HG02973 (cell line): ENCODE measurements at regions not wholly inside any gene's neighbourhood (a gene's known extent, or its start where the extent isn't known, plus 50 kb on each side); places are given as distances from the start of the nearest gene placed in this dataset.
"Not testable (repeated sequence)": the region's sequence is repeated elsewhere in the genome, so short reads cannot be mapped to it uniquely, and the experiment has no call there.

Source experiments
- ATAC-seq: cut with Tn5 transposase; IDR thresholded peaks from one replicate; pipeline ENCODE4 v1.9.1; 2021; ENCODE audit warnings: moderate library complexity; ENCODE audit not compliant: unreplicated experiment

- no peak for ATAC-seq
These were observed 1359.7 kb upstream of the RAG2 start for GRCh38 chr11:37957717-37958116.

DNA sequence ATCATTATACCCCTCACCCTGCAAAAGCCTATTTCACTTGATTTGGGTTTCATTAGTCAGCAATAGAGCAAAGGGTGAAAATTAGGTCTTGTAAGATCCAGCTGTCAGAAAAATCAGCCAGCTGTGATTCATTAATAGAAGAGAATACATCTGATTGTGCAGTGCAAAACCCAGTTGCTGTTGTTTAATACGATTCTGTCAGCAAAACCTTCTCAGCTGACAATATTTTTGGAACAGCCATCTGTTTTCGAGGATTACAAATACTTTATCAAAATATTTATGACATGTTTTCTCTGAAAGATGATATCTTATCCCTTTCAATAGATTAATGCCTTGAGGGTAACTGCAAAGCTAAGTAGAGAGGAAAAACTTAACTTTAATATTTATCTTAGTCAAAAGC lies 1354.0 kb upstream of the RAG2 start:
- no peak for ATAC-seq

DNA sequence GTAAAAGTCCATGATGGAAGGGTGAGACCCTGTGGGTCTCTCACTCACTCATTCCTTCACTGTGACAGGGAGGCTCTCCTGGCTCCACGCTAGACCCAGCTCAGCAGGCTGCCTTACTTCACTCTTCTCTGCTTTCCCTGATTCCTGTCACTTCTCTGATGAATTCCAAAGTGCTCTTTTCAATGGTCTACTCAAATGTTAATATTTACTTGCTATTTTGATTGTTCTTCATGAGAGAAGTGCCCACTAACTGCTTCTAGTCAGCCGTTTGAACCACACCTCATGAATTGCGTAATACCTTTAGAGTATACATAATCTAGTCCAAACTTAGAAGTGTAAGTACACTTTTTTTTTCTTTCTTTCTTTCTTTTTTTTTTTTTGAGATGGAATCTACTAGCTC lies 1350.2 kb upstream of the RAG2 start:
- ATAC-seq: no peak

- no peak for ATAC-seq
These were observed 1349.8 kb upstream of the RAG2 start for GRCh38 chr11:37947821-37948220.

DNA sequence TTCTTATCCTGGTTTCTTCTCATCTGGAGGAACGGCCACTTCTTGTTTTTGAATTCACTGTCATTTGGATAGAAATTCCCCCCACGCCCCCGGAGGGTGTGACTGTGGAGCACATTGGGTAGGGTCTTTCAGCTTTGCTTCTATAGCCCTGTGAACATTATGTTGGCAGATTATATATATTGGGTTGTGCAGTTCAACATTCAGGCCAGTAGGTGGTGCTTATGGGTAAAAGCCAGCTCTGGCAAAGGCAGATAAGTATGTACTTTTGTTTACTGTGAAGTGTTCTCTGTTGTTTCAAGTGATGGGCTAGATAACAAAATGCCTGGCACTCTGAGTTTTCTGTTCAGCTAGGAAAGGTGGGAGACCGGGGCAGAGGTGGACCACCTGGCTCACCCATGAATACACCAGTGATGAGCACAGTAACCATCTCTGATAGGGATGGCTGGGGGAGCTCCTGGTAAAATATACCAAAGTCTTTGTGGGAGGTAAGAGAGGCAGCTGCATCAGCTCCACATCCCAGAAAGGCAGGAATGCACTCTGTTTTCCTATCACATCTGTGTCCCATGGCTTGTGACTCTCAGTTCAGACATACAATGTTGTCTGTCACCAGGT lies 1348.2 kb upstream of the RAG2 start:
- ATAC-seq: no peak

DNA sequence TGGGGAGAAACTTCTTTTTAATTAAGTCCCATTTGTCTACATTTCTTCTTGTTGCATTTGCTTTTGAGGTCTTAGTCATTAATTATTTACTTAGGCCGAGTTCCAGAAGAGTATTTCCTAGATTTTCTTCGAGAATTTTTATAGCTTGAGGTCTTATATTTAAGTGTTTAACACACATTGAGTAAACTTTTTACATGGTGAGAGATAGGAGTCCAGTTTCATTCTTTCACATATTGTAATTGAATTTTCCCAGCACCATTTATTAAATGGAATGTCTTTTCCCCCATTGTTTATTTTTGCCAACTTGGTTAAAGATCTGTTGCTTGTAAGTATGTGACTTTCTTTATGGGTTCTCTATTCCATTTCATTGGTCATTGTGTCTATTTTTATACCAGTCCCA lies 1344.0 kb upstream of the RAG2 start:
- no peak for ATAC-seq

DNA sequence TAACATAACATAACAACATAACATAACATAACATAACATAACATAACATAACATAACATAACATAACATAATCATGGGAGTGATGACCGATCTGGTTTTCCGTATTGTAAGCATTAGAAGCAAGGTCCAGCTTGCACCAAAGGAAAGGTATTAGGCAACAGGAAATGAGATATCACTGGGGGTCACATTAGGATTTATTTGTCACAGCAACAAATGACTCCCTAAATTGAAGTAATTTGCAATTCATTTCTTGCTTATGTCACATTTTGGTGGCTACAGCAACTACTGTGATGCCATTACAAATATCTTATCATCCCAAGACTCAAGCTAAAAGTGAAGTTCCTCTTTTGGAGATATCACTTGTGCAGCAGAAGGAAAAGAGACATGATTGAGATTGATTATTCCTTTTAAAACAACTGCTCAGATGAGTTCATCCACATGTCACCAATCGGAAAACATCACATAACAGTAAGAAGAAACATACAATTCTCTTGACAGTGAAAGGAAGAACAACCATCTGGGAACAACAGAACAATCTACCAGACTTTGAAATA lies 1331.1 kb upstream of the RAG2 start:
- ATAC-seq: no peak

- no peak for ATAC-seq
These were observed 1328.7 kb upstream of the RAG2 start for GRCh38 chr11:37926772-37927171.

GRCh38 chr11:37916331-37916730 lies 1318.3 kb upstream of the RAG2 start:
- ATAC-seq: no peak

- ATAC-seq: no peak
These were observed 1316.8 kb upstream of the RAG2 start for GRCh38 chr11:37914859-37915258.

DNA sequence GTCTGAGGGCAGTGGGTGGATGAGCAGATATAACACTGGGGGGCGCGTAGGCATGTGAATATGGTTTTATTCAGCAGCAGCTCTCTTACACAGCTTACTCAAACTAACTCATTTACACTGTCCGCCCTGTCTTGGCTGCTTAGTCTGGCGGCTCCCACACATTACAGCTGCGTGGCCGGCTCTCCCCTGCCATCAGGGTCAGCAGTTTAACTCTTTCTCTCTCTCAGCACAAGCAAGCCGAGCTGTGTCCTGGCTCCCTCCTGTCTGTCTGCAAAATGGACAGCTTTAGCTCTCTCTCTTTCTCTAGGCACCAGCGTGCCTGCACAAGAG lies 1310.1 kb upstream of the RAG2 start:
- no peak for ATAC-seq

DNA sequence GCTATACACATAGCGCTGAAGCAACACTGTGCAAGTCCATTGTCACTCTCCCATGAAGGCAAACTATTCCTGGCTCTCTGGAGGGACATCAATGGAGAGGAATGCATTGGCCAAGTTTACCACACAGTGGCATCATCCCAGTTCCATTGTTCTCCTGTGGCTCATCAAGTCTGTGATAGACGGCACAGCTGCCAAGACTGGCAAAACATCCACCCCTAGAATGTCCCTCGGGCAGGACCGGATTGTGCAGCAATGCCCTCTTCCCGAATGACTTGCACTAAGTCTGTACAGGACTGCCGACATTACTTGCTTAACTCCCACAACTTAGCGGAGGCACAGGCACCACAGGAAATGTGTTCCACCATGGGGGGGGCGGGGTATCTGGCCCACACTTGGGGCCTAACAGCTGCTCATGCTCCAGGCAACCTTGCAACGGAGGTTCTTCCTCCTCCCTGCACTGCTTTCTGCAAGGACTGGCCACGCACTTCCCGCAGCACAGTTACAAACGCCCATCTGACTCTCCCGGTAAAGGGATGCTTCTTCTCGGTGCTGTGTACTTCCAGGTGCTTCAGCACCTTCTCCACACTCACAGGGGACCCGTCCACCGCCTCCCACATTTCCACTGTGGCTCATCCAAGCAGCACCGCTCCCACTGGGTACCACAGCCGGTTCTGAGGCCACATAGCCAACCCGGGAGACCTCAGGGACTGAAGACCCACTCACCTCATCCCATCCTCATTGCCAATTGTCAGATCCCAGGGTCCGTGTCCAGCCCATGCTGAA lies 1309.6 kb upstream of the RAG2 start:
- no peak for ATAC-seq

DNA sequence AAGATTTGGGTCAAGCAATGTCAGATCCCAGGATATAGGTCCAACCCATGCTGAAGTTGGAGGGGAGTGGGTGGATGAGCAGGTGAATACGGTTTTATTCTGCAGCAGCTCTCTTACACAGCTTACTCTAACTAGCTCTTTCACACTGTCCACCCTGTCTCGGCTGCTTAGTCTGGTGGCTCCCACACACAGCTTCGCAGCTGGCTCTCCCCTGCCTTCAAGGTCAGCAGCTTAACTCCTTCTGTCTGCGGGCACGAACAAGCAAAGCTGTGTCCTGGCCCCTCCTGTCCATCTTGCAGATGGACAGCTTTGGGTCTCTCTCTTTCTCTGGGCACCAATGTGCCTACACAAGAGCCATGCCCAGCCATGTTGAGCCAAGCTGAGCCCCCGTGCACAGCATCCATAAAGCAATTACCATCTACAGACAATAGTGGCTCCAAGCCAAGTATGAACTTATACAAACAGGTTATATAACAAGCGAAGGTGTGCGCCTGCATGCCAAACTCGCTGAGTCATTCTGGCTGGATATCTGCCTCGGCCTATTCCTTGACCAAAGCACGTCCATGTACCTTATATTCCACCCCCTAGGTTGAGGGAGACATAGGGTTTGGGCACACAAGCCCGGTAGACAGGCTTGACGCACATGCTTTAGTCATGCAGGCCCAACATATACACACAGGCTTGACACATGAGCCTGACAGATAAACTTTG lies 1307.8 kb upstream of the RAG2 start:
- ATAC-seq: no peak

GRCh38 chr11:37896016-37896415 lies 1298.0 kb upstream of the RAG2 start:
- ATAC-seq: no peak

DNA sequence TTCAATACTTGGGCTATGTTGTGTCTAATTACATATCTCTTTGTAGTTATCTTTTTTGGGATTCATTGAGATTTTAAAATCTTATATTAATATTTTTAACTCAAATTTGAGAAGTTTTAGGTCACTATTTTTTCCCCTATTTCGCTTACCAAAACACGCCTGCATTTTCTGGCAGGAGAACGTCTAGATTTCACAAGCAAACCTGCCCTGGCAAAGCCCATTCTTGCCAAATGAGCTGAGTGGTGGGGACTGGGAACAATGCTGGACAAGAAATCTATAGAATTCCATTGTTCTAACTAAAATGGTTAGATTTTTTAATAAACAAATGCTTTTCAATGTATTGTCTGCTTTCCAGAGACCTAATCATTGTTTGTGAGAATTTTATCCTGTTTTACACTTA lies 1283.7 kb upstream of the RAG2 start:
- ATAC-seq: no peak

DNA sequence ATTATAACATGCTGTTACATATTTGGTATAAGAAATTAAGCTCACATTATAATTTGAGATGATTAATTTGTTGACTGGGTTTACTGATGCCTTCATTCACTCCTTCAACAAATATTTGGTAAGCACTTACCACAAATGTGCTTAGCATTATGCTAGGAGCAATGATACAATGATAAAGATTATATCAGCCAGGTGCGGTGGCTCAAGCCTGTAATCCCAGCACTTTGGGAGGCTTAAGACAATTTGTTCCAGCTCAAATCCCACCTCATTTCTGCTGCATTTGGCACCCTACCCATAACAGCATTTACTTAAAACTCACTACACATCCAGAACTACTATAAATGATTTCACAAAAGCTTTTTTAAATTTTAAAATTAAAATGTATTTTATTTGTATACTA lies 1263.6 kb upstream of the RAG2 start:
- no peak for ATAC-seq

DNA sequence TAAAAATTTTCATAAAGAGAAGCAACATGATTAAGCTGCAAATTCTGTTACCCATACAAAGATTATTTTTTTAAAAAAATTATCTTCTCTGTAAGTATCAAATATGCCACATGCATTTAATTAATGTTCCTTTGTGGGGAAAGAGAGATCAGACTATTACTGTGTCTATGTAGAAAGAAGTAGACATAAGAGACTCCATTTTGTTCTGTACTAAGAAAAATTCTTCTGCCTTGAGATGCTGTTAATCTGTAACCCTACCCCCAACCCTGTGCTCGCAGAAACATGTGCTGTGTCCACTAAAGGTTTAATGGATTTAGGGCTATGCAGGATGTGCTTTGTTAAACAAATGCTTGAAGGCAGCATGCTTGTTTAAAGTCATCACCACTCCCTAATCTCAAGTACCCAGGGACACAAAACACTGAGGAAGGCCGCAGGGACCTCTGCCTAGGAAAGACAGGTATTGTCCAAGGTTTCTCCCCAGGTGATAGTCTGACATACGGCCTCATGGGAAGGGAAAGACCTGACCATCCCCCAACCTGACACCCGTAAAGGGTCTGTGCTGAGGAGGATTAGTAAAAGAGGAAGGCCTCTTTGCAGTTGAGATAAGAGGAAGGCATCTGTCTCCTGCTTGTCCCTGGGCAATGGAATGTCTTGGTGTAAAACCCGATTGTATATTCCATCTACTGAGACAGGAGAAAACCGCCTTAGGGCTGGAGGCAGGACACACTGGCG lies 1260.9 kb upstream of the RAG2 start:
- ATAC-seq: not testable (repeated sequence)

DNA sequence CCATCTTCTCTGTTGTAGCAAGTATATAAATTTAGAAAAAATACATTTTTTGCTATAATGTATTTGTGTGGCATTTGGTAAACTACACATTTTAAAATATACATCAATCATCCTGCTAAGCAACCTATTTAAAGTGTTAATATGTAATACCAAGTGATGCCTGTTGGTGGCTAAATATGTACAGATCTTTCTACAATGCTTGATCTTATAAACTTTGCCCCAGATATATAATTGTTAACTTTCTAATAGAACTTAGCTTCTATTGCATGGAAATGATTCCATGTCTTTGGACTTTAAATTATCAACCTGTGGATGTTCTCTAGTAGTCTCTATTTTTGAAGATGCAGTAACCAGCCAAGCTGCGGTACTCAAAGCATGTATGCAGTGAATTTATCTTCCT lies 1260.4 kb upstream of the RAG2 start:
- no peak for ATAC-seq

- ATAC-seq: no peak
These were observed 1259.7 kb upstream of the RAG2 start for GRCh38 chr11:37857726-37858125.

DNA sequence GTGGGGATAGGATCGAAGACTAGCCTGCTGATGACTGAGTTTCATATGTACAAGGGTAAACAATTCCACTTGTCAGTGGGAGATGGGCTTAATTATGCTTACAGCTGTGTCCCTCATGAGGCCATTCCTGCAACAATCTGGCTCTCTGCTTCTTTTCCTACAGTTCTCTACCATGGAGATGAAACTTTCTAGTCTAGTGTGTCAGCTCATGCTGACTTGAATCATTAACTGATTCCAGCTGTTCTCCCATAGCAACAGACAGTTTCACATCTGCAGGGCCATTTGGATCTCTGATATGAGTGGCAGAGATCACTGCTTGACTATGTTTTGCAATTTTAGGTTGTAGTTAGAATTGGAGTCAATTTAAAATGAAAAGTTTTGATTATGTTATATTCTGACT lies 1251.7 kb upstream of the RAG2 start:
- no peak for ATAC-seq

DNA sequence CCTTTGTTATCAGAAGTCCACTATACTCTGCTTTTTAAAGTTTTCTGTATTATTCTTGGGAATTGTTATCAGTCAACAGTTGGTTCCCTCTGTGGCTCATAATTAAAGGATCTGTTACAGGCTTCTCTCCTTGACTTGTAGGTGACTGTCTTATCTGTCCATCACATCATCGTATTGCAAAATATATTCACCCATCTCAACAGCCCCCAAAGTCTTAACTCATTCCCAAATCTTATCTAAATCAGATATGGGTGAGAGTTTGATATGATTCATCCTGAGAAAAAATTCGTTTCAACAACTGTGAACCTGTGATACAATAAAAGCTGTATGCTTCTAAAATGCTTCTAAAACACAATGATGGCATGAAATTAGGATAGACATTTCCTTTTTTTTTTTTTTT lies 1245.6 kb upstream of the RAG2 start:
- no peak for ATAC-seq
